NT2/D1 (cell line): ENCODE measurements at regions not wholly inside any gene's neighbourhood (a gene's known extent, or its start where the extent isn't known, plus 50 kb on each side); places are given as distances from the start of the nearest gene placed in this dataset.

ENCODE experiments used
- YY1 ChIP-seq: IDR thresholded peaks from 2 replicates; pipeline ENCODE4 v1.6.1; 2011; ENCODE audit not compliant: insufficient read length, insufficient read depth
- ZNF274 ChIP-seq: IDR thresholded peaks from 2 replicates; pipeline ENCODE4 v1.6.1; 2011; ENCODE audit warnings: mild to moderate bottlenecking, low read depth, low read length

GRCh38 chr15:81942655-81943195, 103.1 kb downstream of the MEX3B start:
- TF ChIP-seq YY1 (no peak), ZNF274 (no peak)
